Right lobe of liver (tissue), 6 donors: ENCODE measurements at regions not wholly inside any gene's neighbourhood (a gene's known extent, or its start where the extent isn't known, plus 50 kb on each side); places are given as distances from the start of the nearest gene placed in this dataset.

ENCODE experiments used
- ATAC-seq, 4 donors: fragments of 200-7000 bp; cut with Tn5 transposase; one replicate each; pipeline ENCODE4 v1.9.1; 2020; ENCODE audit warnings: mild to moderate bottlenecking in 4 of 4, moderate library complexity in 4 of 4
- DNase-seq, 3 donors: peaks; one replicate each; pipeline ENCODE4 v3.0.0-alpha.2; 2020
- H3K27ac ChIP-seq, 3 donors: fragments of 200-600 bp; one replicate each; pipeline ENCODE4 v1.8.0; 2022
- H3K27me3 ChIP-seq, 2 donors: fragments of 200-600 bp; one replicate each; pipeline ENCODE4 v1.8.0; 2022
- H3K36me3 ChIP-seq, 4 donors: fragments of 200-600 bp; sonication (generic) in 1 of 4; one replicate each; pipeline versions ENCODE4 v1.5.1 to v1.8.0; 2017 to 2022; ENCODE audit warnings: control low read depth in 1 of 4
- H3K4me1 ChIP-seq, 4 donors: fragments of 200-600 bp; sonication (generic) in 1 of 4; one replicate each; pipeline versions ENCODE4 v1.5.1 to v1.8.0; 2017 to 2022; ENCODE audit warnings: control low read depth in 1 of 4
- H3K4me3 ChIP-seq, 3 donors: fragments of 200-600 bp; one replicate each; pipeline ENCODE4 v1.8.0; 2022
- H3K9me3 ChIP-seq, 4 donors: fragments of 200-600 bp; sonication (generic) in 1 of 4; one replicate each; pipeline versions ENCODE4 v1.5.1 to v1.8.0; 2017 to 2022; ENCODE audit warnings: control low read depth in 1 of 4
- CTCF ChIP-seq, 4 donors: fragments of 200-600 bp in 3 of 4; fragments of 450-650 bp in 1 of 4; IDR thresholded peaks; one replicate each; pipeline versions ENCODE4 v1.5.1 to v1.8.0; 2016 to 2022; ENCODE audit warnings: antibody characterized with exemption in 4 of 4, mild to moderate bottlenecking in 2 of 4
- POLR2A ChIP-seq: fragments of 450-650 bp; IDR thresholded peaks from one replicate; pipeline ENCODE4 v1.6.1; 2017; ENCODE audit warnings: antibody characterized with exemption, mild to moderate bottlenecking
- WGBS: methylation state at CpG from one replicate; pipeline ENCODE4 v1.1.6; 2018; ENCODE audit warnings: low coverage, low lambda C conversion rate; ENCODE audit not compliant: insufficient coverage; ENCODE audit errors: missing lambda C conversion rate; 5-methylcytosine and 5-hydroxymethylcytosine counted together
- intact Hi-C, 2 donors: fragments of 100-400 bp; cut with DNase I; formaldehyde crosslinking; loops; one replicate each; pipeline versions ENCODE4 v1.11.2 to v1.14.1; 2022
- donor health status: DM: no; HTN: yes; CAD: no.
- donor health status: DM: no; HTN: no; CAD: no.
- donor health status: DM: no; HTN: no; CAD: no.
- donor health status: DM: no; HTN: yes; CAD: no.
- donor health status: DM: no; HTN: yes; CAD: no.

- 43% methylated on average over 4 of the region's 4 CpGs for WGBS
- Histone ChIP-seq H3K9me3 (no peaks in the 10 kb centered on the region), H3K36me3 (no peaks in the 10 kb centered on the region), H3K27ac (no peak overlapping the region), H3K27me3 (no peaks in the 10 kb centered on the region), H3K4me3 (no peak overlapping the region), H3K4me1 (no peaks in the 10 kb centered on the region)
- intact Hi-C loops, result no loop called here
- no peak for ATAC-seq
- TF ChIP-seq CTCF (IDR thresholded peaks at IDR 0.05) (no peak), POLR2A (no peak)
- no peak for DNase-seq
Observed at GRCh38 chr7:13448243-13448642, 541.2 kb downstream of the ETV1 start.

GRCh38 chr7:13449460-13449859, 540.0 kb downstream of the ETV1 start:
- Histone ChIP-seq H3K27ac (no peak overlapping the region), H3K36me3 (no peaks in the 10 kb centered on the region), H3K9me3 (no peaks in the 10 kb centered on the region), H3K4me1 (no peaks in the 10 kb centered on the region), H3K27me3 (no peaks in the 10 kb centered on the region), H3K4me3 (no peak overlapping the region)
- TF ChIP-seq CTCF (IDR thresholded peaks at IDR 0.05) (no peak), POLR2A (no peak)
- intact Hi-C loops, result no loop called here
- DNase-seq (no peak), ATAC-seq (no peak)

GRCh38 chr7:13454916-13455592, 534.4 kb downstream of the ETV1 start:
- ATAC-seq, result no peak
- H3K36me3 ChIP-seq, result no peaks in the 10 kb centered on the region
- H3K27me3 ChIP-seq, result no peaks in the 10 kb centered on the region
- TF ChIP-seq CTCF (IDR thresholded peaks at IDR 0.05) (no peak), POLR2A (no peak)
- H3K4me3 ChIP-seq, result no peak overlapping the region
- H3K9me3 ChIP-seq, result no peaks in the 10 kb centered on the region
- H3K27ac ChIP-seq, result no peak overlapping the region
- no peak for DNase-seq
- whole genome bisulfite sequencing, result 44% methylated on average over 8 of the region's 8 CpGs
- intact Hi-C loops, result no loop called here
- no peaks in the 10 kb centered on the region for H3K4me1 ChIP-seq

- Histone ChIP-seq H3K27me3 (no peaks in the 10 kb centered on the region), H3K27ac (no peak overlapping the region), H3K9me3 (no peaks in the 10 kb centered on the region), H3K36me3 (no peaks in the 10 kb centered on the region), H3K4me3 (no peak overlapping the region), H3K4me1 (no peaks in the 10 kb centered on the region)
- no peak for TF ChIP-seq CTCF (IDR thresholded peaks at IDR 0.05)
- TF ChIP-seq POLR2A, result no peak
- DNase-seq (no peak), ATAC-seq (no peak)
- intact Hi-C loops, result no loop called here
- WGBS, result 34% methylated on average over 4 of the region's 4 CpGs
Observed at GRCh38 chr7:13457790-13458189, 531.7 kb downstream of the ETV1 start.
